ENCODE measurements at regions not wholly inside any gene's neighbourhood (a gene's known extent, or its start where the extent isn't known, plus 50 kb on each side); places are given as distances from the start of the nearest gene placed in this dataset.

DNA sequence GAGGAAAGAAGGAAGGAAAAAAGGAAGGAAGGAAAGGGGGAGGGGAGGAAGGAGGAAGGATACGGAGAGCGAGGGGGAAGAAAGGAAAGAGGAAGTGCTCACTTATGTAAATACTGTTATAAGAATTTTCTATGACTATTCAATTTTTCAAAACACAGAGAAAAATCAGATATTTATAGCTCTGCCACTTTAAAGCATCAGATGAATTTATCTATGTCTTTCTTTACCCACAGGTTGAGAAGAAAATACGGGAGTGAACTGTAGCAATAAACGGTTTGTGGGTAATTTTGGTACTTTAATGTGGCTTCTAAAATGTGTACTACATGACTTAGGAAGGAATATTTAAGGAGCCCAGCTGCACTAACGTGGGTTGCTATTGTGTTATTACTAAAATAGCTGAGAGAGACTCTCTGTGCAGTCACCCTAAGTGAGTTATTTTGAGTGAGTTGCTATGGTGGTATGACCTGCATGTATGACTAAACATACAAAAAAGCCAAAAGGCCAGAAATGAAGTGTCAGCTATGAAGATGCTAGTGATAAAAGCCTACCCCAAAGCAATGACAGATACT is 225.5 kb downstream of the SOD2 start:
- Histone ChIP-seq H2BK15ac (ENCODE audit: low read length) (no peak overlapping the region), H2BK12ac (ENCODE audit: low read length) (no peak overlapping the region), H3K23ac (ENCODE audit: low read depth, low read length, poor library complexity) (no peak overlapping the region), H3K27me3 (ENCODE audit: control insufficient read depth in 3 of 3, insufficient read depth in 3 of 3, low read depth in 1 of 3, low read length in 3 of 3) (no peaks in the 10 kb centered on the region), H3K4me1 (ENCODE audit: control insufficient read depth in 2 of 2, insufficient read depth in 1 of 2, low read depth in 1 of 2, low read length in 2 of 2) (no peaks in the 10 kb centered on the region), H3K4me2 (ENCODE audit: insufficient read depth, low read length, poor library complexity, severe bottlenecking) (no peak overlapping the region), H3K79me1 (ENCODE audit: low read depth, low read length) (no peaks in the 10 kb centered on the region), H2AK5ac (ENCODE audit: low read depth, low read length) (no peak overlapping the region), H2BK5ac (ENCODE audit: low read length) (no peak overlapping the region), H3K4ac (ENCODE audit: low read length) (no peak overlapping the region), H3K18ac (ENCODE audit: low read length) (no peak overlapping the region), H3K4me3 (ENCODE audit: low read length in 2 of 2) (no peak overlapping the region), H4K91ac (ENCODE audit: low read depth, low read length, poor library complexity) (no peak overlapping the region), H4K8ac (ENCODE audit: low read depth, low read length) (no peak overlapping the region), H3K36me3 (replicated peaks in 1 of 2; ENCODE audit: control insufficient read depth in 2 of 2, insufficient read depth in 2 of 2, low read length in 2 of 2) (no peaks in the 10 kb centered on the region), H3K9ac (ENCODE audit: low read depth, low read length, poor library complexity) (no peak overlapping the region), H3K27ac (replicated peaks; ENCODE audit: low read length) (no peak overlapping the region), H3K14ac (ENCODE audit: low read length) (no peak overlapping the region), H2AFZ (ENCODE audit: low read length) (no peak overlapping the region), H3K9me3 (replicated peaks in 1 of 2; ENCODE audit: control insufficient read depth in 2 of 2, insufficient read depth in 1 of 2, low read depth in 1 of 2, low read length in 2 of 2) (no peaks in the 10 kb centered on the region), H2BK120ac (ENCODE audit: low read depth, low read length) (no peak overlapping the region)
- no CpG with 5 or more reads among the region's 5 CpGs for WGBS, 2 donors (ENCODE audit: extremely low coverage in 2 of 2, insufficient read length in 2 of 2, insufficient replicate concordance in 1 of 2)
- no peak for DNase-seq (ENCODE audit: low spot score)

DNA sequence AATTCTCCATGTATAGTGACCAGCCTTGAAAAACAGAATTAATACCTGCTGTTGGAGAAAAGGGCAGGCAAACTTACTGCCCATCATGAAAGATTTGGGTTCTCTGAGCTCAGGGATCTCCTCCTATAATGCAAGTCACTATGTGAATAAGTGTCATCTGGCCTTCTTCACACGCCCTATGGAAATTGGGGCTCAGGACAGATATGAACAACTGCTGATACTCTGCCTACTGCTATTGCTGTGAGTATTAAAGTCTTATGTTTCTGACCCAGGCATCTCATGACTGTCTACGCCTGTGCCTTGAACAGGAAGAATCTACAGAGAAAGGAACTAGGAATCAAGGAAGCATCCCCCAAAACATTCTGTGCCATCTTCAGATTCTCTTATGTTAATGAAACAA is 226.1 kb downstream of the SOD2 start:
- Histone ChIP-seq H3K27me3 (ENCODE audit: control insufficient read depth in 3 of 3, insufficient read depth in 3 of 3, low read depth in 1 of 3, low read length in 3 of 3) (no peaks in the 10 kb centered on the region), H4K91ac (ENCODE audit: low read depth, low read length, poor library complexity) (no peak overlapping the region), H2AFZ (ENCODE audit: low read length) (no peak overlapping the region), H2AK5ac (ENCODE audit: low read depth, low read length) (no peak overlapping the region), H3K9me3 (replicated peaks in 1 of 2; ENCODE audit: control insufficient read depth in 2 of 2, insufficient read depth in 1 of 2, low read depth in 1 of 2, low read length in 2 of 2) (no peaks in the 10 kb centered on the region), H2BK120ac (ENCODE audit: low read depth, low read length) (no peak overlapping the region), H3K14ac (ENCODE audit: low read length) (no peak overlapping the region), H2BK15ac (ENCODE audit: low read length) (no peak overlapping the region), H2BK12ac (ENCODE audit: low read length) (no peak overlapping the region), H3K9ac (ENCODE audit: low read depth, low read length, poor library complexity) (no peak overlapping the region), H3K27ac (replicated peaks; ENCODE audit: low read length) (no peak overlapping the region), H3K79me1 (ENCODE audit: low read depth, low read length) (no peaks in the 10 kb centered on the region), H3K4ac (ENCODE audit: low read length) (no peak overlapping the region), H4K8ac (ENCODE audit: low read depth, low read length) (no peak overlapping the region), H3K4me2 (ENCODE audit: insufficient read depth, low read length, poor library complexity, severe bottlenecking) (no peak overlapping the region), H3K4me3 (ENCODE audit: low read length in 2 of 2) (no peak overlapping the region), H3K18ac (ENCODE audit: low read length) (no peak overlapping the region), H3K4me1 (ENCODE audit: control insufficient read depth in 2 of 2, insufficient read depth in 1 of 2, low read depth in 1 of 2, low read length in 2 of 2) (no peaks in the 10 kb centered on the region), H3K36me3 (replicated peaks in 1 of 2; ENCODE audit: control insufficient read depth in 2 of 2, insufficient read depth in 2 of 2, low read length in 2 of 2) (no peaks in the 10 kb centered on the region), H2BK5ac (ENCODE audit: low read length) (no peak overlapping the region), H3K23ac (ENCODE audit: low read depth, low read length, poor library complexity) (no peak overlapping the region)
- WGBS, 2 donors (ENCODE audit: extremely low coverage in 2 of 2, insufficient read length in 2 of 2, insufficient replicate concordance in 1 of 2) = no CpG with 5 or more reads among the region's 2 CpGs
- no peak for DNase-seq (ENCODE audit: low spot score)

DNA sequence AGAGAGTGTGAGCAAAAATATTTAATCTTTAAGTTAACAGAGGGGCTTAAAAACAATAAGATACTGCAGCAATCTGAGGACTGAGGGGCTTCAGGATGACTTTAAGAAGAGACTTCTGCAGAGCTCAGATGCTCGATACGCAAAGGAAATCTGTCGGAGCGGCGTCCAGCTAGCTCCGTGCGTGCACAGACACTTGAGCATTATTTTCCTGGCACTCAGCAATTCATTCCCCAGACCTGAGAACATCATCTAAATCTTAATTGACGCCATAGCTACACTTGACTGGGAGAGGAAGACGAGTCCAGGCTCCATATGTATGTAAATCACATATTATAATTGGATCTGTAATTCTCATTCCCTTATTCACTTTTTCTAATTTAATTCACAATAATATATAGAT is 228.2 kb downstream of the SOD2 start:
- no peak overlapping the region for H3K9ac ChIP-seq (ENCODE audit: low read depth, low read length, poor library complexity)
- H2AFZ ChIP-seq (ENCODE audit: low read length) = no peak overlapping the region
- no peaks in the 10 kb centered on the region for H3K9me3 ChIP-seq (replicated peaks in 1 of 2; ENCODE audit: control insufficient read depth in 2 of 2, insufficient read depth in 1 of 2, low read depth in 1 of 2, low read length in 2 of 2)
- H3K23ac ChIP-seq (ENCODE audit: low read depth, low read length, poor library complexity) = no peak overlapping the region
- no peak overlapping the region for H2BK15ac ChIP-seq (ENCODE audit: low read length)
- H3K4me2 ChIP-seq (ENCODE audit: insufficient read depth, low read length, poor library complexity, severe bottlenecking) = no peak overlapping the region
- no peaks in the 10 kb centered on the region for H3K79me1 ChIP-seq (ENCODE audit: low read depth, low read length)
- H2BK120ac ChIP-seq (ENCODE audit: low read depth, low read length) = no peak overlapping the region
- no peak overlapping the region for H4K8ac ChIP-seq (ENCODE audit: low read depth, low read length)
- H4K91ac ChIP-seq (ENCODE audit: low read depth, low read length, poor library complexity) = no peak overlapping the region
- H3K27ac ChIP-seq (replicated peaks; ENCODE audit: low read length) = no peak overlapping the region
- peaks cover 0 to 3% (median 0%) of the 10 kb centered on the region in 3 experiments for H3K27me3 ChIP-seq (ENCODE audit: control insufficient read depth in 3 of 3, insufficient read depth in 3 of 3, low read depth in 1 of 3, low read length in 3 of 3)
- no peaks in the 10 kb centered on the region for H3K36me3 ChIP-seq (replicated peaks in 1 of 2; ENCODE audit: control insufficient read depth in 2 of 2, insufficient read depth in 2 of 2, low read length in 2 of 2)
- no peak overlapping the region for H3K4me3 ChIP-seq (ENCODE audit: low read length in 2 of 2)
- H2BK5ac ChIP-seq (ENCODE audit: low read length) = no peak overlapping the region
- H3K14ac ChIP-seq (ENCODE audit: low read length) = no peak overlapping the region
- DNase-seq (ENCODE audit: low spot score) = no peak
- H3K4ac ChIP-seq (ENCODE audit: low read length) = no peak overlapping the region
- H3K4me1 ChIP-seq (ENCODE audit: control insufficient read depth in 2 of 2, insufficient read depth in 1 of 2, low read depth in 1 of 2, low read length in 2 of 2) = no peaks in the 10 kb centered on the region
- no CpG with 5 or more reads among the region's 9 CpGs for WGBS, 2 donors (ENCODE audit: extremely low coverage in 2 of 2, insufficient read length in 2 of 2, insufficient replicate concordance in 1 of 2)
- no peak overlapping the region for H2BK12ac ChIP-seq (ENCODE audit: low read length)
- no peak overlapping the region for H3K18ac ChIP-seq (ENCODE audit: low read length)
- no peak overlapping the region for H2AK5ac ChIP-seq (ENCODE audit: low read depth, low read length)

DNA sequence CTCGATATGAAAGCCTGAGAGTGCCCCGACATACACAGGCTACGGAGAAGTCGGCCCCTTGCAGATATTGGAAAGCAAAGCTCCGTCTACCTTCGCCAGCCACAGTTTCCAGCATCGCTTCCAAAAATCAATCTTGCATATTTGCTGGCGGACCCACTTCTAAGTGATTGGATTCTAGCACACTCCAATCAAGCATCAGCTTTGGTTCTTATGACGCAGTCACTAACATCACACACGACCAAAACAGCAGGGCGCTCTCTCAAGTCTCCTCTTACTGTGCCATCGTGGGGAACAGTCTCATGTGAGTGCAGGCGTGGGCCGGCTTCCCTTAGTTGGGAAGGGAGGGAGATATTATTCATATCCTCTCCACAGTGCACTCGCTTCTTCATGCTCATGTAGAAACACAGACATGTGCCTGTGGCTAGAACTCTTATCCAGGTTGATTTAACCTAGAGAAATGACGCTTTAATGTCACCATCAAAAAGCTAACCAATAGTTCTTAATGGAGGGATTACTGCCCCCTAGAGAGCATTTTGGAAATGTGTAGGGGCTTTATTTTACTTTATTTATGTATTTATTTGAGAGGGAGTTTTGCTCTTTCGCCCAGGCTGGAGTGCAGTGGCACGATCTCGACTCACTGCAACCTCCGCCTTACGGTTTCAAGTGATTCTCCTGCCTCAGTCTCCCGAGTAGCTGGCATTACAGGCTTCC is 229.8 kb downstream of the SOD2 start:
- Histone ChIP-seq H3K36me3 (replicated peaks in 1 of 2; ENCODE audit: control insufficient read depth in 2 of 2, insufficient read depth in 2 of 2, low read length in 2 of 2) (no peaks in the 10 kb centered on the region), H2AK5ac (ENCODE audit: low read depth, low read length) (no peak overlapping the region), H3K4ac (ENCODE audit: low read length) (no peak overlapping the region), H3K14ac (ENCODE audit: low read length) (no peak overlapping the region), H3K4me3 (ENCODE audit: low read length in 2 of 2) (no peak overlapping the region), H3K79me1 (ENCODE audit: low read depth, low read length) (no peaks in the 10 kb centered on the region), H2BK12ac (ENCODE audit: low read length) (no peak overlapping the region), H3K18ac (ENCODE audit: low read length) (no peak overlapping the region), H3K27ac (replicated peaks; ENCODE audit: low read length) (no peak overlapping the region), H3K9ac (ENCODE audit: low read depth, low read length, poor library complexity) (no peak overlapping the region), H4K8ac (ENCODE audit: low read depth, low read length) (no peak overlapping the region), H2BK15ac (ENCODE audit: low read length) (no peak overlapping the region), H2BK5ac (ENCODE audit: low read length) (no peak overlapping the region), H3K23ac (ENCODE audit: low read depth, low read length, poor library complexity) (no peak overlapping the region), H3K9me3 (replicated peaks in 1 of 2; ENCODE audit: control insufficient read depth in 2 of 2, insufficient read depth in 1 of 2, low read depth in 1 of 2, low read length in 2 of 2) (no peaks in the 10 kb centered on the region), H3K4me2 (ENCODE audit: insufficient read depth, low read length, poor library complexity, severe bottlenecking) (no peak overlapping the region), H4K91ac (ENCODE audit: low read depth, low read length, poor library complexity) (no peak overlapping the region), H3K4me1 (ENCODE audit: control insufficient read depth in 2 of 2, insufficient read depth in 1 of 2, low read depth in 1 of 2, low read length in 2 of 2) (no peaks in the 10 kb centered on the region), H3K27me3 (ENCODE audit: control insufficient read depth in 3 of 3, insufficient read depth in 3 of 3, low read depth in 1 of 3, low read length in 3 of 3) (peaks cover 0 to 3% (median 0%) of the 10 kb centered on the region in 3 experiments), H2BK120ac (ENCODE audit: low read depth, low read length) (no peak overlapping the region), H2AFZ (ENCODE audit: low read length) (no peak overlapping the region)
- no peak for DNase-seq (ENCODE audit: low spot score)
- no CpG with 5 or more reads among the region's 22 CpGs for WGBS, 2 donors (ENCODE audit: extremely low coverage in 2 of 2, insufficient read length in 2 of 2, insufficient replicate concordance in 1 of 2)

Data from neuronal stem cell (in vitro differentiated cells).